ENCODE measurements at regions not wholly inside any gene's neighbourhood (a gene's known extent, or its start where the extent isn't known, plus 50 kb on each side); places are given as distances from the start of the nearest gene placed in this dataset.

DNA sequence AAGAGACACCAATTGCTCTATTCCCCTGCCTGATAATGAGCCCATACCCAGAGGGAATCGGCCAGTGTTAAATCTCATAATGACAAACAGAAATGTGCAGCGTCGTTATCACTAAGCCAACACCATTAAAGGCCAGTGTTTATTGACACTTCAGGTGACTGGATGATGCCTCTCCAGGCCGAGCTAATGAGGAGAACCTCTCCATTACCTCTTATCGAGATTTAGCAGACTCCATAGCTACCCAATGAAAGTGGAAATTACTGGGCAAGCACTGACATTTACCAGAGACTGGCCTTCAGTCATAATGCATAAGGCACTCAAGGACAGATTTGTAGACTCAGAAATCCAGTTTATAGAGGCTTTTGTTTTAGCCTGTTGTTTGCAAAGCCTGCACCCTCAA is 669.5 kb downstream of the MAFB start (continued):
- TF ChIP-seq, protein P1, sequence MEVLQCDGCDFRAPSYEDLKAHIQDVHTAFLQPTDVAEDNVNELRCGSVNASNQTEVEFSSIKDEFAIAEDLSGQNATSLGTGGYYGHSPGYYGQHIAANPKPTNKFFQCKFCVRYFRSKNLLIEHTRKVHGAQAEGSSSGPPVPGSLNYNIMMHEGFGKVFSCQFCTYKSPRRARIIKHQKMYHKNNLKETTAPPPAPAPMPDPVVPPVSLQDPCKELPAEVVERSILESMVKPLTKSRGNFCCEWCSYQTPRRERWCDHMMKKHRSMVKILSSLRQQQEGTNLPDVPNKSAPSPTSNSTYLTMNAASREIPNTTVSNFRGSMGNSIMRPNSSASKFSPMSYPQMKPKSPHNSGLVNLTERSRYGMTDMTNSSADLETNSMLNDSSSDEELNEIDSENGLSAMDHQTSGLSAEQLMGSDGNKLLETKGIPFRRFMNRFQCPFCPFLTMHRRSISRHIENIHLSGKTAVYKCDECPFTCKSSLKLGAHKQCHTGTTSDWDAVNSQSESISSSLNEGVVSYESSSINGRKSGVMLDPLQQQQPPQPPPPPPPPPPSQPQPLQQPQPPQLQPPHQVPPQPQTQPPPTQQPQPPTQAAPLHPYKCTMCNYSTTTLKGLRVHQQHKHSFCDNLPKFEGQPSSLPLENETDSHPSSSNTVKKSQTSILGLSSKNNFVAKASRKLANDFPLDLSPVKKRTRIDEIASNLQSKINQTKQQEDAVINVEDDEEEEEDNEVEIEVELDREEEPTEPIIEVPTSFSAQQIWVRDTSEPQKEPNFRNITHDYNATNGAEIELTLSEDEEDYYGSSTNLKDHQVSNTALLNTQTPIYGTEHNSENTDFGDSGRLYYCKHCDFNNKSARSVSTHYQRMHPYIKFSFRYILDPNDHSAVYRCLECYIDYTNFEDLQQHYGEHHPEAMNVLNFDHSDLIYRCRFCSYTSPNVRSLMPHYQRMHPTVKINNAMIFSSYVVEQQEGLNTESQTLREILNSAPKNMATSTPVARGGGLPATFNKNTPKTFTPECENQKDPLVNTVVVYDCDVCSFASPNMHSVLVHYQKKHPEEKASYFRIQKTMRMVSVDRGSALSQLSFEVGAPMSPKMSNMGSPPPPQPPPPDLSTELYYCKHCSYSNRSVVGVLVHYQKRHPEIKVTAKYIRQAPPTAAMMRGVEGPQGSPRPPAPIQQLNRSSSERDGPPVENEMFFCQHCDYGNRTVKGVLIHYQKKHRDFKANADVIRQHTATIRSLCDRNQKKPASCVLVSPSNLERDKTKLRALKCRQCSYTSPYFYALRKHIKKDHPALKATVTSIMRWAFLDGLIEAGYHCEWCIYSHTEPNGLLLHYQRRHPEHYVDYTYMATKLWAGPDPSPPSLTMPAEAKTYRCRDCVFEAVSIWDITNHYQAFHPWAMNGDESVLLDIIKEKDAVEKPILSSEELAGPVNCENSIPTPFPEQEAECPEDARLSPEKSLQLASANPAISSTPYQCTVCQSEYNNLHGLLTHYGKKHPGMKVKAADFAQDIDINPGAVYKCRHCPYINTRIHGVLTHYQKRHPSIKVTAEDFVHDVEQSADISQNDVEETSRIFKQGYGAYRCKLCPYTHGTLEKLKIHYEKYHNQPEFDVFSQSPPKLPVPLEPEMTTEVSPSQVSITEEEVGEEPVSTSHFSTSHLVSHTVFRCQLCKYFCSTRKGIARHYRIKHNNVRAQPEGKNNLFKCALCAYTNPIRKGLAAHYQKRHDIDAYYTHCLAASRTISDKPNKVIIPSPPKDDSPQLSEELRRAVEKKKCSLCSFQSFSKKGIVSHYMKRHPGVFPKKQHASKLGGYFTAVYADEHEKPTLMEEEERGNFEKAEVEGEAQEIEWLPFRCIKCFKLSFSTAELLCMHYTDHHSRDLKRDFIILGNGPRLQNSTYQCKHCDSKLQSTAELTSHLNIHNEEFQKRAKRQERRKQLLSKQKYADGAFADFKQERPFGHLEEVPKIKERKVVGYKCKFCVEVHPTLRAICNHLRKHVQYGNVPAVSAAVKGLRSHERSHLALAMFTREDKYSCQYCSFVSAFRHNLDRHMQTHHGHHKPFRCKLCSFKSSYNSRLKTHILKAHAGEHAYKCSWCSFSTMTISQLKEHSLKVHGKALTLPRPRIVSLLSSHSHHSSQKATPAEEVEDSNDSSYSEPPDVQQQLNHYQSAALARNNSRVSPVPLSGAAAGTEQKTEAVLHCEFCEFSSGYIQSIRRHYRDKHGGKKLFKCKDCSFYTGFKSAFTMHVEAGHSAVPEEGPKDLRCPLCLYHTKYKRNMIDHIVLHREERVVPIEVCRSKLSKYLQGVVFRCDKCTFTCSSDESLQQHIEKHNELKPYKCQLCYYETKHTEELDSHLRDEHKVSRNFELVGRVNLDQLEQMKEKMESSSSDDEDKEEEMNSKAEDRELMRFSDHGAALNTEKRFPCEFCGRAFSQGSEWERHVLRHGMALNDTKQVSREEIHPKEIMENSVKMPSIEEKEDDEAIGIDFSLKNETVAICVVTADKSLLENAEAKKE (CRISPR knock-in tag; IDR thresholded peaks at IDR 0.05) = no peak

DNA sequence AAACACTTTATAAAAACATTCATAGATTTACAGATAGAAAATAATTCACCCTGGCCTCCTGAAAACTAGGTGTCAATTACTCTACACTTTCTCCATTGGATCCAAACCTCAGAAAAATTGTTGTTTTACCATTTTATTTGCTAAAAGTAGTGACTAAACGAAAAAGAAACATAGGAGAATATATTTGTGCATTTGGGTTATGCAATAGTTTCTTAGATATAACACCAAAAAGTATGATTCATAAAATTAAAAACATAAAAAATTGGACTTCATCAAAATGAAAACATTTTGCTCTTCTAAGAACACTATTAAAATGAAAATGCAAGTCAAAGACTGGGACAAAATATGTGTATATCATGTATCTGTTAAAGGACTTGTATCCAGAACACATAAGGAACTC is 671.3 kb downstream of the MAFB start:
- no peaks in the 10 kb centered on the region for H3K36me3 Mint-ChIP-seq (ENCODE audit: low read depth)
- no peaks in the 10 kb centered on the region for H3K4me1 ChIP-seq (ENCODE audit: insufficient read depth)
- DNase-seq (ENCODE audit: low spot score) (no peak), ATAC-seq (no peak)
- no peaks in the 10 kb centered on the region for H3K27me3 Mint-ChIP-seq (ENCODE audit: insufficient read depth, low read depth, poor library complexity)
- H4K20me1 ChIP-seq (replicated peaks; ENCODE audit: insufficient read depth) = no peaks in the 10 kb centered on the region
- H3K9me3 Mint-ChIP-seq = no peaks in the 10 kb centered on the region
- H2AFZ ChIP-seq = no peak overlapping the region
- no peak overlapping the region for H3K4me3 ChIP-seq
- H3K4me3 Mint-ChIP-seq = no peak overlapping the region
- H3K79me2 ChIP-seq (replicated peaks; ENCODE audit: insufficient read depth) = no peaks in the 10 kb centered on the region
- no peak overlapping the region for H3K27ac Mint-ChIP-seq
- no peaks in the 10 kb centered on the region for H3K4me1 Mint-ChIP-seq
- TF ChIP-seq NANOG (IDR thresholded peaks at IDR 0.05; ENCODE audit: borderline replicate concordance) = no peak
- no peaks in the 10 kb centered on the region for H3K9me2 ChIP-seq (ENCODE audit: insufficient read depth)
- no peaks in the 10 kb centered on the region for H3K27me3 ChIP-seq (ENCODE audit: insufficient read depth)
- H3K27ac ChIP-seq (ENCODE audit: low read depth) = no peak overlapping the region
- no peaks in the 10 kb centered on the region for H3K36me3 ChIP-seq (ENCODE audit: insufficient read depth)
- no peaks in the 10 kb centered on the region for H3F3A ChIP-seq (replicated peaks; ENCODE audit: low read depth)
- no peak overlapping the region for H3K4me2 ChIP-seq

DNA sequence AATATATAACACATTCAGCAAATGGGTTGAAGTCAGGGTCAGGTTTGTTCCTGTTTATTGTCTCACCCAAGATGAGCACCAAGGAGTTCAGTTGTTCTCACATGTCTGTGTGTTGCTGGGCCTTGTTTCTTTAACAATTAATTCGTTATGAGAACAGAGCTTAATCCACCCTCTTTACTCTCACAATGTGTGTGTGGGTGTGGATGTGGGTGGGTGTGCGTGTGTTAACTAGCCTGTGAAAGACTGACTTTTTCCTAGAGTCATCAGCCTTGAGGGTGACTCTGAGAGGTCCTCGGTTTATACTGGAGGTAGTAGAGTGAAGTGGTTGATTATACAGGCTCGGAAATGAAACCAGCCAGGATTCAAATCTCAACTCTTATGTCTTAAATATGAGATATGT is 672.1 kb downstream of the MAFB start:
- no peak overlapping the region for H3K27ac ChIP-seq (ENCODE audit: low read depth)
- no peak overlapping the region for H3K4me3 ChIP-seq
- Mint-ChIP-seq H3K4me1 (no peaks in the 10 kb centered on the region), H3K27me3 (ENCODE audit: insufficient read depth, low read depth, poor library complexity) (no peaks in the 10 kb centered on the region), H3K36me3 (ENCODE audit: low read depth) (no peaks in the 10 kb centered on the region), H3K4me3 (no peak overlapping the region), H3K27ac (no peak overlapping the region), H3K9me3 (no peaks in the 10 kb centered on the region)
- H3K4me1 ChIP-seq (ENCODE audit: insufficient read depth) = no peaks in the 10 kb centered on the region
- H3K27me3 ChIP-seq (ENCODE audit: insufficient read depth) = no peaks in the 10 kb centered on the region
- no peaks in the 10 kb centered on the region for H3K36me3 ChIP-seq (ENCODE audit: insufficient read depth)
- H3F3A ChIP-seq (replicated peaks; ENCODE audit: low read depth) = no peaks in the 10 kb centered on the region
- no peak overlapping the region for H3K4me2 ChIP-seq
- DNase-seq (ENCODE audit: low spot score) = no peak
- H4K20me1 ChIP-seq (replicated peaks; ENCODE audit: insufficient read depth) = no peaks in the 10 kb centered on the region
- H2AFZ ChIP-seq = no peak overlapping the region
- no peaks in the 10 kb centered on the region for H3K9me2 ChIP-seq (ENCODE audit: insufficient read depth)
- no peak for ATAC-seq
- H3K79me2 ChIP-seq (replicated peaks; ENCODE audit: insufficient read depth) = no peaks in the 10 kb centered on the region
- TF ChIP-seq EZH2 (IDR thresholded peaks at IDR 0.05; ENCODE audit: low read depth, unreplicated experiment) (no peak), POLR2AphosphoS5 (IDR thresholded peaks at IDR 0.05; ENCODE audit: low read depth) (no peak), JUNB (IDR thresholded peaks at IDR 0.05; ENCODE audit: unreplicated experiment) (no peak), ZNF331 (CRISPR knock-in tag; IDR thresholded peaks at IDR 0.05; ENCODE audit: low read depth) (no peak), CREB1 (CRISPR knock-in tag; IDR thresholded peaks at IDR 0.05; ENCODE audit: low read depth) (no peak)
- TF ChIP-seq, protein P2, sequence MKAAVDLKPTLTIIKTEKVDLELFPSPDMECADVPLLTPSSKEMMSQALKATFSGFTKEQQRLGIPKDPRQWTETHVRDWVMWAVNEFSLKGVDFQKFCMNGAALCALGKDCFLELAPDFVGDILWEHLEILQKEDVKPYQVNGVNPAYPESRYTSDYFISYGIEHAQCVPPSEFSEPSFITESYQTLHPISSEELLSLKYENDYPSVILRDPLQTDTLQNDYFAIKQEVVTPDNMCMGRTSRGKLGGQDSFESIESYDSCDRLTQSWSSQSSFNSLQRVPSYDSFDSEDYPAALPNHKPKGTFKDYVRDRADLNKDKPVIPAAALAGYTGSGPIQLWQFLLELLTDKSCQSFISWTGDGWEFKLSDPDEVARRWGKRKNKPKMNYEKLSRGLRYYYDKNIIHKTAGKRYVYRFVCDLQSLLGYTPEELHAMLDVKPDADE (IDR thresholded peaks at IDR 0.05) = no peak
- TF ChIP-seq, protein P3, sequence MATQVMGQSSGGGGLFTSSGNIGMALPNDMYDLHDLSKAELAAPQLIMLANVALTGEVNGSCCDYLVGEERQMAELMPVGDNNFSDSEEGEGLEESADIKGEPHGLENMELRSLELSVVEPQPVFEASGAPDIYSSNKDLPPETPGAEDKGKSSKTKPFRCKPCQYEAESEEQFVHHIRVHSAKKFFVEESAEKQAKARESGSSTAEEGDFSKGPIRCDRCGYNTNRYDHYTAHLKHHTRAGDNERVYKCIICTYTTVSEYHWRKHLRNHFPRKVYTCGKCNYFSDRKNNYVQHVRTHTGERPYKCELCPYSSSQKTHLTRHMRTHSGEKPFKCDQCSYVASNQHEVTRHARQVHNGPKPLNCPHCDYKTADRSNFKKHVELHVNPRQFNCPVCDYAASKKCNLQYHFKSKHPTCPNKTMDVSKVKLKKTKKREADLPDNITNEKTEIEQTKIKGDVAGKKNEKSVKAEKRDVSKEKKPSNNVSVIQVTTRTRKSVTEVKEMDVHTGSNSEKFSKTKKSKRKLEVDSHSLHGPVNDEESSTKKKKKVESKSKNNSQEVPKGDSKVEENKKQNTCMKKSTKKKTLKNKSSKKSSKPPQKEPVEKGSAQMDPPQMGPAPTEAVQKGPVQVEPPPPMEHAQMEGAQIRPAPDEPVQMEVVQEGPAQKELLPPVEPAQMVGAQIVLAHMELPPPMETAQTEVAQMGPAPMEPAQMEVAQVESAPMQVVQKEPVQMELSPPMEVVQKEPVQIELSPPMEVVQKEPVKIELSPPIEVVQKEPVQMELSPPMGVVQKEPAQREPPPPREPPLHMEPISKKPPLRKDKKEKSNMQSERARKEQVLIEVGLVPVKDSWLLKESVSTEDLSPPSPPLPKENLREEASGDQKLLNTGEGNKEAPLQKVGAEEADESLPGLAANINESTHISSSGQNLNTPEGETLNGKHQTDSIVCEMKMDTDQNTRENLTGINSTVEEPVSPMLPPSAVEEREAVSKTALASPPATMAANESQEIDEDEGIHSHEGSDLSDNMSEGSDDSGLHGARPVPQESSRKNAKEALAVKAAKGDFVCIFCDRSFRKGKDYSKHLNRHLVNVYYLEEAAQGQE (IDR thresholded peaks at IDR 0.05; ENCODE audit: unreplicated experiment) = no peak
